NCI-H128 (cell line): ENCODE measurements at regions not wholly inside any gene's neighbourhood (a gene's known extent, or its start where the extent isn't known, plus 50 kb on each side); places are given as distances from the start of the nearest gene placed in this dataset.

ENCODE experiments used
- DNase-seq: peaks from one replicate; lab custom pipeline; 2025; ENCODE audit not compliant: unreplicated experiment; lab: John Stamatoyannopoulos, UW

DNA sequence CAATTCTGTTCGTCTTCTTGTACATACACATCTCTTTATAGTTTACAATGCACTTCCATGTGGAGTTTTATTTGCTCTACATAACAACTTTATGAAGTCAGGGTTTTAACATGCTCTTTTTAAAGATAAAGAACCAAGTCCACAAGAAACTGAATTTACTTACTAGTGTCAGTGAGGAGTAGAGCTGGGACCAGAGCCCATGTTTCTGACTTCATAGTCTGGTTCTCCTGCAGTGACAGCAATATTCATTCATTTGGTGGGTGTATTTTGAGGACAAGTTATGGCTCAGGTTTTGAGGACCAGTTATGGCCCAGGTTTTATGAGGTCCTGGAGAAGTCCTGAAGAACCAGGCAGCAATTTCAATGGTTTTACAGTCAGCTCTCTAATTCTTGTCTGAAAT is 481.9 kb upstream of the TNC start:
- DNase-seq: no peak

DNA sequence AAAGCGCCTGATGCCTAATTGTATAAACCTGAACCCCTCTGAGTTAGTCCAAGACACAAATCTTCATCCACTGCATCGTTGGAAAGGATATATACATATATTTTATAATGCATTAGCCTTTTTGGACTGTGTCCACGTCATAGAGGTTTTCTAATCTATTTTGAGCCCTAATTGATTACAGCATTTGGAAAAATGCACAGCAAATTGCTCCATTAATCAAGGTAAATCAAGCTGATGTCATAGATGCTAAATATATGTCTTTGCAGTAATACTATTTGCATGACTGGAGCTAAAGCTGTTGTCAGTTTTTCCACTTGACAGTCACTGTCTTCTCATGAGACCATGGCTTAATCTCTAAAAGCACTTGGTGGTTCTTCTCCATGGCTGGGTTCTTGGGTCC is 483.5 kb upstream of the TNC start:
- DNase-seq: no peak

- no peak for DNase-seq
Measured at GRCh38 chr9:115604831-115605483, 487.0 kb upstream of the TNC start.

GRCh38 chr9:115606838-115607237 is 488.9 kb upstream of the TNC start:
- no peak for DNase-seq

DNA sequence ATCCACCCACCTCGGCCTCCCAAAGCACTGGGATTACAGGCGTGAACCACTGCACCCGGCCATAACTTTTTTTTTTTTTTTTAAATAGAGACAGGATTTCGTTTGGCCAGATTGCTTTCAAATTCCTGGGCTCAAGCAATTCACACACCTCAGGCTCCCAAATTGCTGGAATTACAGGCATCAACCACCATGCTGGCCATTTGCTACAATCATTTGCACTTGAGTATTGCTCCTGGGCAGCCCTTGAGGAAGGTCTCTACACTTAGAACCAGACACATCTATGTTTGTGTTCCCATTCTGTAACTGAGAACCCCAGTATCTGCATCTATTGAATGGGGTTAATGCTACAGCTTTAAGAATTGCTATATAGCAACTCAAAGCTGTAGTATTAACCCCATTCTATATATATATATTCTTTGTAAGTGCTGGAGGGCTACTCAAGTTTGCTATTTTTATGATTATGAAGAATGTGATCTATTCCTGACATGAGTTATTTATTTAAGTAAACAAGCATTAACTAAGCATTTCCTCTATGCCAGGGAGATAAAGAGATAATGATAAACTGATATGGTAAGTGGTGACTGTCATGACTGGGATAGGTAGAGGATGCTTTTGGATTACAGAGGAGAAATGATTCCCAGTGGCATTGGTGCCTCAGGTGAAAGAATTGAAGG is 496.5 kb upstream of the TNC start:
- DNase-seq: no peak

- DNase-seq: no peak
Measured at GRCh38 chr9:115615000-115615401, 497.0 kb upstream of the TNC start.

GRCh38 chr9:115615821-115616665 is 498.1 kb upstream of the TNC start:
- DNase-seq: no peak

- no peak for DNase-seq
Measured at GRCh38 chr9:115616666-115617239, 498.8 kb upstream of the TNC start.

GRCh38 chr9:115625251-115625650 is 507.3 kb upstream of the TNC start:
- DNase-seq: no peak

GRCh38 chr9:115625954-115626353 is 508.0 kb upstream of the TNC start:
- no peak for DNase-seq

GRCh38 chr9:115627511-115627910 is 509.6 kb upstream of the TNC start:
- DNase-seq: no peak

DNA sequence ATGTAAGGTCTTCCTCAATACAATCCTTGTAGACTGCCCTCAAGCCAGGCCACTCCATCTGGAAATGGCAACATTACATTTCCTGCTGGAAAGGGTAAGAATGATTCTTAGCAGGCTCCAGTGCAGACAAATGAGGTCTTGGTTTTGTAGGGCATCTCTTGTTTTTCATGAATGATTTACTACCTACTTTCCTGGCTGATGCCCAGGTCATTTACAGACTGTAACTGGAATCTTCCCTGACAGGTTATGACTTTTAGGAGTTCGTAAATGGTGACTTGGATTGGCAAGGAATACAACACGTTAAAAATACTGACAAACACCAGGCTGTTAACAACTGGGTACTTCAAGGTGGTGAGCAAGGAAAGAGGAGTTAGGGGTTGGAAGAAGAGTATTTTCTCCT is 510.5 kb upstream of the TNC start:
- DNase-seq: no peak

DNA sequence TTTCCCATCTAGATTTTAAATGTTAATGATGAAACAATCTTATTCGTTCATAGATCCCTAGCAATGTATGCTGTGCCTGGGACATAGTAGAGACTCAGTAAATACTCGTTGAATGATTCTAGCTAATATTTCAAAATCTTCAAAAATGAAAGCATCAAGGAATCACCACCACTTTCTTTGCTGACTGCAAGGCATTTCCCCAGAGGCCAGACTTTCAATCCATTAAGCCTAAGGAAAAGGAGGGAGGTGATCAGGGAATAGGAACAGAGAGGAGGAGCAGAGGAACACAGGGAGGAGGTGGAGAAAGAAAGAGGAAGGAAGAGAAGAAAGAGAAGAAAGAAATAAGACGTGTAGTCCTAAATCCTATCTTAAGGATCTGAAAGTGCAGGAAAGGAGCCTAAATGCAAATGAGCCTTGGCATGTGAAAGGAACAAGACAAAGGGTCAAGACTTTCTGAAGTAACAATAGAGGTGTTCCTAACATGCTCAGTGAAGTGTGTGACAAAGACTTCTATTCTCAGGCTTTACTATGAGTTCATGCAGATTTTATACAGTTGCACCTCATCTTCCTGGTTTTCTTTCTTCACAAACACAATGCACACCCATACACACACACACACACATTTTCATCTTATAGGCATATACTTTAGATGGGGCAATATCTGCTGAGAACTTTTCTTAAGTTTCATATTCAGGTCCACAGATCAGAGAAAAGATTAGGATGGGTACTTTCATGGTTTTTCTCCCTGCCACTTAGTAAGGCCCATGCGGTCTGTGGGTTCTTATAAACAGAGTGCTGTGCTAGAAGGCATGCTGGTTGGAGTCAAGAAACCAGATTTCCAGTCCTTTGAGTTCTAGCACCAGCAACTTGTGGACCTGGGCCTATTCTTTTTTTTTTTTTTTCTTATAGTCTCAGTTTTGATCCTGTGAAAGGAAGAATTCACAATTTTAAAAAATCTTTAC is 512.2 kb upstream of the TNC start:
- no peak for DNase-seq

GRCh38 chr9:115632391-115632790 is 514.4 kb upstream of the TNC start:
- no peak for DNase-seq

GRCh38 chr9:115633104-115633503 is 515.1 kb upstream of the TNC start:
- no peak for DNase-seq

- DNase-seq: no peak
Measured at GRCh38 chr9:115635680-115636383, 517.8 kb upstream of the PAPPA start.

GRCh38 chr9:115636596-115636995 is 517.0 kb upstream of the PAPPA start:
- no peak for DNase-seq

GRCh38 chr9:115637661-115638060 is 515.9 kb upstream of the PAPPA start:
- no peak for DNase-seq

DNA sequence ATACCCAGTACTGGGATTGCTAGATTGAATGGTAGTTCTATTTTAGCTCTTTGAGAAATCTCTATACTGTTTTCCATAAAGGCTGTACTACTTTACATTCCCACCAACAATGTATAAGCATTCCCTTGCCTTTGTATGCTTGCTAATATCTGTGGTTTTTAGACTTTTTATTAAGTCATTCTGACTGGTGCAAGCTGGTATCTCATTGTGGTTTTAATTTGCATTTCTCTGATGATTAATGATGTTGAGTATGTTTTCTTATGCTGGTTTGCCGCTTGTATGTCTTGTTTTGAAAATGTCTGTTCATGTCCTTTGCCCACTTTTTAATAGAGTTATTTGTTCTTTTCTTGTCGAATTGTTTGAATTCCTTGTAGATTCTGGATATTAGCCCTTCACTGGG is 512.7 kb upstream of the PAPPA start:
- DNase-seq: no peak

- no peak for DNase-seq
Measured at GRCh38 chr9:115642285-115642684, 511.3 kb upstream of the PAPPA start.
